ENCODE measurements at regions not wholly inside any gene's neighbourhood (a gene's known extent, or its start where the extent isn't known, plus 50 kb on each side); places are given as distances from the start of the nearest gene placed in this dataset.

GRCh38 chr14:58701156-58701555 lies 63.4 kb downstream of the DACT1 start:
- DNase-seq = no peak
- no peak overlapping the region for H3K4me2 ChIP-seq
- POLR2A ChIA-PET = no interaction called here
- H3K4me3 ChIP-seq (ENCODE audit: low read depth in 2 of 2, low read length in 1 of 2) = no peak overlapping the region
- no peaks in the 10 kb centered on the region for H3K27me3 ChIP-seq (ENCODE audit: insufficient read depth)
- H3K9me3 ChIP-seq = no peaks in the 10 kb centered on the region
- TF ChIP-seq EZH2phosphoT487 (IDR thresholded peaks at IDR 0.05; ENCODE audit: borderline replicate concordance, low read depth) = no peak
- no peak for TF ChIP-seq POLR2AphosphoS5 (IDR thresholded peaks at IDR 0.05; ENCODE audit: low read depth, low read length)
- TF ChIP-seq RAD21 (IDR thresholded peaks at IDR 0.05; ENCODE audit: low read length) = no peak
- CTCF ChIA-PET = interaction anchor here (1.0 kb wide), 1 partner anchor 115 kb away, joined by 3 read pairs; no protein-coding TSS in a partner anchor
- no peak overlapping the region for H3K9ac ChIP-seq
- no peaks in the 10 kb centered on the region for H3K9me2 ChIP-seq
- H2AFZ ChIP-seq (ENCODE audit: low read depth) = no peak overlapping the region
- H3K79me2 ChIP-seq (ENCODE audit: insufficient read depth) = no peaks in the 10 kb centered on the region
- H3F3A ChIP-seq (replicated peaks; ENCODE audit: insufficient read depth) = no peaks in the 10 kb centered on the region
- no peaks in the 10 kb centered on the region for H4K20me1 ChIP-seq (ENCODE audit: insufficient read depth)
- H3K36me3 ChIP-seq (replicated peaks in 1 of 2; ENCODE audit: control insufficient read depth in 1 of 2, insufficient read depth in 2 of 2, low read length in 1 of 2) = no peaks in the 10 kb centered on the region
- 85% methylated on average over 3 of the region's 3 CpGs for WGBS (ENCODE audit: low lambda C conversion rate)
- no peak overlapping the region for H3K27ac ChIP-seq (ENCODE audit: low read depth in 2 of 2, low read length in 1 of 2)
- H3K4me1 ChIP-seq (ENCODE audit: control insufficient read depth in 1 of 2, insufficient read depth in 2 of 2, low read depth in 1 of 2, low read length in 1 of 2) = peaks cover 0 to 24% of the 10 kb centered on the region in 2 experiments; a peak in 2 of 4 replicates

GRCh38 chr14:58701604-58702003 lies 63.8 kb downstream of the DACT1 start:
- Histone ChIP-seq H3K4me2 (no peak overlapping the region), H3K36me3 (replicated peaks in 1 of 2; ENCODE audit: control insufficient read depth in 1 of 2, insufficient read depth in 2 of 2, low read length in 1 of 2) (no peaks in the 10 kb centered on the region), H2AFZ (ENCODE audit: low read depth) (no peak overlapping the region), H3K9me2 (no peaks in the 10 kb centered on the region), H3K9me3 (no peaks in the 10 kb centered on the region), H3K4me3 (ENCODE audit: low read depth in 2 of 2, low read length in 1 of 2) (no peak overlapping the region), H3K4me1 (ENCODE audit: control insufficient read depth in 1 of 2, insufficient read depth in 2 of 2, low read depth in 1 of 2, low read length in 1 of 2) (peaks cover 0 to 24% of the 10 kb centered on the region in 2 experiments; a peak in 2 of 4 replicates), H3K79me2 (ENCODE audit: insufficient read depth) (no peaks in the 10 kb centered on the region), H3K9ac (no peak overlapping the region), H3F3A (replicated peaks; ENCODE audit: insufficient read depth) (no peaks in the 10 kb centered on the region), H4K20me1 (ENCODE audit: insufficient read depth) (no peaks in the 10 kb centered on the region), H3K27ac (ENCODE audit: low read depth in 2 of 2, low read length in 1 of 2) (no peak overlapping the region), H3K27me3 (ENCODE audit: insufficient read depth) (no peaks in the 10 kb centered on the region)
- WGBS (ENCODE audit: low lambda C conversion rate) = 78% methylated on average over 1 of the region's 1 CpG
- no peak for DNase-seq
- TF ChIP-seq FOXJ3 (CRISPR knock-in tag; IDR thresholded peaks at IDR 0.05) (no peak), RCOR1 (IDR thresholded peaks at IDR 0.05; ENCODE audit: low read length) (no peak)
- ChIA-PET CTCF (interaction anchor here (1.0 kb wide), 1 partner anchor 114 kb away, joined by 3 read pairs; no protein-coding TSS in a partner anchor), POLR2A (no interaction called here)

GRCh38 chr14:58702441-58703160 lies 64.8 kb downstream of the DACT1 start:
- DNase-seq = no peak
- CTCF ChIA-PET = interaction anchor here (1.0 to 1.6 kb wide), 4 partner anchors 12 to 326 kb away, joined by 3 to 5 read pairs (median 4); no protein-coding TSS in a partner anchor
- H3K9me2 ChIP-seq = no peaks in the 10 kb centered on the region
- no peak overlapping the region for H3K4me3 ChIP-seq (ENCODE audit: low read depth in 2 of 2, low read length in 1 of 2)
- H3K79me2 ChIP-seq (ENCODE audit: insufficient read depth) = no peaks in the 10 kb centered on the region
- WGBS (ENCODE audit: low lambda C conversion rate) = 29% methylated on average over 1 of the region's 1 CpG
- POLR2A ChIA-PET = no interaction called here
- H3K27ac ChIP-seq (ENCODE audit: low read depth in 2 of 2, low read length in 1 of 2) = peak overlapping the region in 1 of 2 experiments; percentile 63; a peak in 1 of 4 replicates
- H3K27me3 ChIP-seq (ENCODE audit: insufficient read depth) = no peaks in the 10 kb centered on the region
- H3K4me2 ChIP-seq = no peak overlapping the region
- H3K4me1 ChIP-seq (ENCODE audit: control insufficient read depth in 1 of 2, insufficient read depth in 2 of 2, low read depth in 1 of 2, low read length in 1 of 2) = peaks cover 0 to 24% of the 10 kb centered on the region in 2 experiments; a peak in 2 of 4 replicates
- H3K36me3 ChIP-seq (replicated peaks in 1 of 2; ENCODE audit: control insufficient read depth in 1 of 2, insufficient read depth in 2 of 2, low read length in 1 of 2) = no peaks in the 10 kb centered on the region
- no peaks in the 10 kb centered on the region for H4K20me1 ChIP-seq (ENCODE audit: insufficient read depth)
- H3F3A ChIP-seq (replicated peaks; ENCODE audit: insufficient read depth) = no peaks in the 10 kb centered on the region
- H3K9me3 ChIP-seq = no peaks in the 10 kb centered on the region
- no peak overlapping the region for H2AFZ ChIP-seq (ENCODE audit: low read depth)
- TF ChIP-seq CTCF (IDR thresholded peaks at IDR 0.05) (no peak), MXI1 (IDR thresholded peaks at IDR 0.05; ENCODE audit: low read depth, low read length) (0 out of 2 replicates have a peak, but pooled peaks have one; percentile 16), TCF12 (IDR thresholded peaks at IDR 0.05) (peak; percentile 32), TAF1 (IDR thresholded peaks at IDR 0.05; ENCODE audit: borderline replicate concordance, low read depth, low read length) (no peak), REST (IDR thresholded peaks at IDR 0.05; ENCODE audit: low read depth, low read length) (no peak), FOXJ3 (CRISPR knock-in tag; IDR thresholded peaks at IDR 0.05) (no peak), EP300 (IDR thresholded peaks at IDR 0.05; ENCODE audit: borderline replicate concordance in 1 of 2, low read depth in 1 of 2, low read length in 1 of 2) (peak in 1 of 2 experiments; percentile 57; a peak in 2 of 4 replicates), JUND (IDR thresholded peaks at IDR 0.05) (no peak), RCOR1 (IDR thresholded peaks at IDR 0.05; ENCODE audit: low read length) (peak; percentile 21; the same call in 1 of the 2 replicates)
- H3K9ac ChIP-seq = no peak overlapping the region
